Hepatocyte (in vitro differentiated cells): ENCODE measurements at regions not wholly inside any gene's neighbourhood (a gene's known extent, or its start where the extent isn't known, plus 50 kb on each side); places are given as distances from the start of the nearest gene placed in this dataset.

Source experiments
- DNase-seq: peaks from one replicate; pipeline ENCODE4 v3.0.0-alpha.2; 2016; ENCODE audit warnings: low spot score
- H2AFZ ChIP-seq: fragments of 200-600 bp; sonication (generic); 2 replicates; pipeline ENCODE4 v1.6.0; 2016; ENCODE audit warnings: antibody characterized with exemption, mild to moderate bottlenecking
- H3K27ac ChIP-seq: fragments of 200-600 bp; sonication (generic); 2 replicates; pipeline ENCODE4 v1.5.1; 2016; ENCODE audit warnings: mild to moderate bottlenecking
- H3K27me3 ChIP-seq: fragments of 200-600 bp; sonication (generic); 2 replicates; pipeline ENCODE4 v1.6.1; 2016
- H3K36me3 ChIP-seq: fragments of 200-600 bp; sonication (generic); replicated peaks from 2 replicates; pipeline ENCODE4 v1.5.1; 2016; ENCODE audit warnings: low read depth; ENCODE audit not compliant: insufficient read depth
- H3K4me1 ChIP-seq: fragments of 200-600 bp; sonication (generic); 2 replicates; pipeline ENCODE4 v1.5.1; 2016; ENCODE audit warnings: mild to moderate bottlenecking, moderate library complexity; ENCODE audit not compliant: insufficient read depth
- H3K4me2 ChIP-seq: fragments of 200-600 bp; sonication (generic); 2 replicates; pipeline ENCODE4 v1.6.0; 2016
- H3K4me3 ChIP-seq: fragments of 200-600 bp; sonication (generic); 2 replicates; pipeline ENCODE4 v1.5.1; 2016; ENCODE audit warnings: mild to moderate bottlenecking
- H3K79me2 ChIP-seq: fragments of 200-600 bp; sonication (generic); 2 replicates; pipeline ENCODE4 v1.6.0; 2017; ENCODE audit warnings: mild to moderate bottlenecking
- H3K9me2 ChIP-seq: fragments of 200-600 bp; sonication (generic); replicated peaks from 2 replicates; pipeline ENCODE4 v1.6.0; 2017; ENCODE audit warnings: mild to moderate bottlenecking; ENCODE audit not compliant: insufficient read depth
- H3K9me3 ChIP-seq: fragments of 200-600 bp; sonication (generic); 2 replicates; pipeline ENCODE4 v1.5.1; 2016; ENCODE audit warnings: low read depth, mild to moderate bottlenecking
- H4K20me1 ChIP-seq: fragments of 200-600 bp; sonication (generic); 2 replicates; pipeline ENCODE4 v1.6.0; 2016; ENCODE audit warnings: mild to moderate bottlenecking; ENCODE audit not compliant: insufficient read depth, poor library complexity, severe bottlenecking
- EZH2 ChIP-seq: fragments of 200-600 bp; sonication (generic); IDR thresholded peaks from 2 replicates; pipeline ENCODE4 v1.6.1; 2016; ENCODE audit warnings: antibody characterized with exemption, mild to moderate bottlenecking, borderline replicate concordance
- EZH2phosphoT487 ChIP-seq: fragments of 200-600 bp; sonication (generic); IDR thresholded peaks from one replicate; pipeline ENCODE4 v1.6.1; 2018; ENCODE audit warnings: antibody characterized with exemption, mild to moderate bottlenecking, low read depth, moderate library complexity; ENCODE audit not compliant: unreplicated experiment, severe bottlenecking
- WGBS: methylation state at CpG from one replicate; pipeline ENCODE4 v1.1.6; 2016; ENCODE audit warnings: low lambda C conversion rate; ENCODE audit errors: missing lambda C conversion rate; 5-methylcytosine and 5-hydroxymethylcytosine counted together
- TF ChIP-seq, protein P1 (sequence below): fragments of 200-600 bp; sonication (generic); IDR thresholded peaks from 2 replicates; pipeline ENCODE4 v1.5.1; 2016; ENCODE audit warnings: antibody characterized with exemption, mild to moderate bottlenecking; ENCODE audit not compliant: poor library complexity

DNA sequence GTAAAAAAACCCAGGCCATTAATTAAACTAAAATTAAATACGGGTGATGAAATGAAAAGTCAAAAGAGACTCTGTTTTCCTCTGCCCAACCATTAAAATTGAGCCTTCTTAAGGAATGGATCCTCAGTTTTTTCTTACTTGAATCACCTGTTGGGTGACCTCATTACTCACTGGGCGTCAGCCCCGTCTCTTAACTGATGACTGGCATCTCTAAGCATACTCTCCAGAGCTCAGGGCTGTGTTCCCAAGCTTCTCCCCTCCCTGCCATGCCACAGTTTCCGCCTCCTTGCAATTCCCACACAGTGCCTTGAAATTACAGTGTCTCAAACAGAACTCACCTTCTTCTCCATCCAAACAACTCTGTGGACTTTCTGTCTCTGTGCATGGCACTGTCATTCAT is 421.1 kb upstream of the CELF4 start:
- H3K4me2 ChIP-seq: no peak overlapping the region
- H3K27ac ChIP-seq: no peak overlapping the region
- no peaks in the 10 kb centered on the region for H3K27me3 ChIP-seq
- DNase-seq: no peak
- no peak overlapping the region for H2AFZ ChIP-seq
- TF ChIP-seq EZH2phosphoT487 (no peak), EZH2 (no peak)
- TF ChIP-seq, protein P1, sequence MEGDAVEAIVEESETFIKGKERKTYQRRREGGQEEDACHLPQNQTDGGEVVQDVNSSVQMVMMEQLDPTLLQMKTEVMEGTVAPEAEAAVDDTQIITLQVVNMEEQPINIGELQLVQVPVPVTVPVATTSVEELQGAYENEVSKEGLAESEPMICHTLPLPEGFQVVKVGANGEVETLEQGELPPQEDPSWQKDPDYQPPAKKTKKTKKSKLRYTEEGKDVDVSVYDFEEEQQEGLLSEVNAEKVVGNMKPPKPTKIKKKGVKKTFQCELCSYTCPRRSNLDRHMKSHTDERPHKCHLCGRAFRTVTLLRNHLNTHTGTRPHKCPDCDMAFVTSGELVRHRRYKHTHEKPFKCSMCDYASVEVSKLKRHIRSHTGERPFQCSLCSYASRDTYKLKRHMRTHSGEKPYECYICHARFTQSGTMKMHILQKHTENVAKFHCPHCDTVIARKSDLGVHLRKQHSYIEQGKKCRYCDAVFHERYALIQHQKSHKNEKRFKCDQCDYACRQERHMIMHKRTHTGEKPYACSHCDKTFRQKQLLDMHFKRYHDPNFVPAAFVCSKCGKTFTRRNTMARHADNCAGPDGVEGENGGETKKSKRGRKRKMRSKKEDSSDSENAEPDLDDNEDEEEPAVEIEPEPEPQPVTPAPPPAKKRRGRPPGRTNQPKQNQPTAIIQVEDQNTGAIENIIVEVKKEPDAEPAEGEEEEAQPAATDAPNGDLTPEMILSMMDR: no peak
- H3K79me2 ChIP-seq: no peaks in the 10 kb centered on the region
- 67% methylated on average over 4 of the region's 4 CpGs for WGBS
- H3K36me3 ChIP-seq: no peaks in the 10 kb centered on the region
- no peaks in the 10 kb centered on the region for H3K9me3 ChIP-seq
- no peaks in the 10 kb centered on the region for H3K4me1 ChIP-seq
- no peak overlapping the region for H3K4me3 ChIP-seq
- H3K9me2 ChIP-seq: no peaks in the 10 kb centered on the region
- no peaks in the 10 kb centered on the region for H4K20me1 ChIP-seq

DNA sequence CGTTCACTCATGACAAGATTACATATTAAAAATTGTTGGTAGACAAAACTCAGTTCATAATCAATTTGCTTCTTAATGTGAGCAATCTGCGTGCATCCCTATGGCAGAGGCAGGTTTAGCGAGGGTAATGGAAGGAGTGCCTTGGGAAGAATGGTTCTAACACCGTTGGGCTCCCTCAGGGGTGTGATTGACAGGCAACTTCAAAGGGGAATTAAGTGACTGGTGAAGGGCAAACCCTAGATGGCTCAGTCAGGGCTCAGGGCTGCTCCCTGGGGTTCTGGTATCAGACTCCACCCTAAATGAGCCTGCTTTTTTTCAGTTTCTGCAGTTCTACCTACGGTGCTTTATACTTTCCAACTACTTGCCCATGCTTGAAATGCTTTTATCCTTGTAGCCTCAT is 419.5 kb upstream of the CELF4 start:
- no peaks in the 10 kb centered on the region for H3K27me3 ChIP-seq
- WGBS: 52% methylated on average over 5 of the region's 5 CpGs
- no peaks in the 10 kb centered on the region for H3K9me2 ChIP-seq
- no peak for DNase-seq
- no peaks in the 10 kb centered on the region for H3K9me3 ChIP-seq
- H4K20me1 ChIP-seq: no peaks in the 10 kb centered on the region
- no peak for TF ChIP-seq EZH2phosphoT487
- TF ChIP-seq EZH2: no peak
- TF ChIP-seq, protein P1: no peak
- no peaks in the 10 kb centered on the region for H3K4me1 ChIP-seq
- no peak overlapping the region for H2AFZ ChIP-seq
- H3K4me2 ChIP-seq: no peak overlapping the region
- no peaks in the 10 kb centered on the region for H3K79me2 ChIP-seq
- no peak overlapping the region for H3K27ac ChIP-seq
- no peaks in the 10 kb centered on the region for H3K36me3 ChIP-seq
- H3K4me3 ChIP-seq: no peak overlapping the region

DNA sequence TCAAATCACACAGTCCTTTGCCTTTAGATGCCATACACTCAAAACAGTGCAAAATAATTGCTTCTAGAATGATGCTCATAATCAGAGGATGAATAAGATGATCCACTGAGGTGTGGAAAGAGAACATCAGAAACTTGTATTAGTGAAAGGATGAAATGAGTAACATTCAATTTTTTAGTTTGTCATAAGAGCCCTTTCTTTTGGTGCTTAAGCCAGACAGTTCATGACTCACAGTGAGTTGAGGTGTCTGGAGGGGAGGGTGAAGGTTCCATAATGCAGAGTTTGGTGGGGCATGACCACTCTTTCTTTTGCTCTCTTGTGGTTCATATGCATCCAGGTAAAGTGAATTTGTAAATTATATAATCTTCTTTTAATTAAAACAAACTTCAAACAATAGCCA is 415.0 kb upstream of the CELF4 start:
- no peak overlapping the region for H3K27ac ChIP-seq
- H3K9me2 ChIP-seq: no peaks in the 10 kb centered on the region
- no peak overlapping the region for H2AFZ ChIP-seq
- TF ChIP-seq EZH2phosphoT487 (no peak), EZH2 (no peak)
- TF ChIP-seq, protein P1: no peak
- H3K36me3 ChIP-seq: no peaks in the 10 kb centered on the region
- H3K4me1 ChIP-seq: no peaks in the 10 kb centered on the region
- no peak overlapping the region for H3K4me2 ChIP-seq
- H3K27me3 ChIP-seq: no peaks in the 10 kb centered on the region
- H3K79me2 ChIP-seq: no peaks in the 10 kb centered on the region
- no peaks in the 10 kb centered on the region for H3K9me3 ChIP-seq
- no peaks in the 10 kb centered on the region for H4K20me1 ChIP-seq
- H3K4me3 ChIP-seq: no peak overlapping the region
- no peak for DNase-seq

DNA sequence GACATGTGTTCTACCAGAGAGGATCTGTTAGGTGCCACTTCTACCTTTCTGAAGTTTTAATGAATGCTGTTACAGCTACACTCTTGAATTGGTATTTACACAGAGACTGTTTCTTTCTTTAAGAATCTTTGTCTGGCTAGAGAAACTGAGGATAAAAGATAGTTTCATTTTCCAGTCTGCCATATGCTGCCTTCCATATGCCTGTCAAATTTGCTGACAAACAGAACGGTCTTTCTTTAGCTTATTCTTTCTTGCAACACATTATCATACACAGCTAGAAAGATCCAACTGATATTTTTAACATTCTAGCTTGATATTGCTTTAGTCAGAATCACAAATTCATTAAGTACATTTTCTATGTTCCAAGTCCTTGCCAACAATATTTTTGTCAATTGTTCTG is 409.8 kb upstream of the CELF4 start:
- no peak overlapping the region for H3K27ac ChIP-seq
- TF ChIP-seq EZH2phosphoT487 (no peak), EZH2 (no peak)
- TF ChIP-seq, protein P1: no peak
- no peaks in the 10 kb centered on the region for H4K20me1 ChIP-seq
- H3K36me3 ChIP-seq: no peaks in the 10 kb centered on the region
- H3K4me2 ChIP-seq: no peak overlapping the region
- no peak overlapping the region for H2AFZ ChIP-seq
- no peak overlapping the region for H3K4me3 ChIP-seq
- no peak for DNase-seq
- no peaks in the 10 kb centered on the region for H3K79me2 ChIP-seq
- 96% methylated on average over 1 of the region's 1 CpG for WGBS
- H3K9me2 ChIP-seq: no peaks in the 10 kb centered on the region
- H3K27me3 ChIP-seq: no peaks in the 10 kb centered on the region
- no peaks in the 10 kb centered on the region for H3K4me1 ChIP-seq
- no peaks in the 10 kb centered on the region for H3K9me3 ChIP-seq
